ENCODE measurements at regions not wholly inside any gene's neighbourhood (a gene's known extent, or its start where the extent isn't known, plus 50 kb on each side); places are given as distances from the start of the nearest gene placed in this dataset.
A peak's percentile ranks its signal among the peaks of the same experiment; 100 is the strongest.

GRCh38 chr22:46069521-46070214 lies 80.7 kb upstream of the PPARA start:
- Histone ChIP-seq H3K9me3 (ENCODE audit: low read length) (no peaks in the 10 kb centered on the region), H2AFZ (ENCODE audit: low read length) (no peak overlapping the region), H3K27ac (ENCODE audit: low read depth, low read length, poor library complexity, severe bottlenecking) (peak overlapping the region; percentile 88), H3K79me2 (ENCODE audit: insufficient read depth, low read length) (peaks cover 44% of the 10 kb centered on the region), H3K4me1 (ENCODE audit: insufficient read depth, low read length, severe bottlenecking) (peaks cover 72% of the 10 kb centered on the region), H3K4me2 (ENCODE audit: low read length) (peak overlapping the region; percentile 80), H4K20me1 (ENCODE audit: insufficient read depth, low read length) (no peaks in the 10 kb centered on the region), H3K27me3 (ENCODE audit: insufficient read depth, low read length) (no peaks in the 10 kb centered on the region), H3K4me3 (ENCODE audit: low read depth, low read length, poor library complexity, severe bottlenecking) (peak overlapping the region; percentile 70), H3F3A (ENCODE audit: insufficient read depth, low read length) (no peaks in the 10 kb centered on the region), H3K9ac (ENCODE audit: low read length) (peak overlapping the region; percentile 72), H3K36me3 (ENCODE audit: insufficient read depth, low read length) (no peaks in the 10 kb centered on the region; the same call in 1 of the 2 replicates), H3K9me2 (ENCODE audit: low read depth, low read length) (no peaks in the 10 kb centered on the region)
- TF ChIP-seq CTCF (IDR thresholded peaks at IDR 0.05; ENCODE audit: low read length) (no peak), EZH2 (IDR thresholded peaks at IDR 0.05; ENCODE audit: borderline replicate concordance, low read length) (no peak)

- peak overlapping the region; percentile 80 for H3K4me2 ChIP-seq (ENCODE audit: low read length)
- H3K4me1 ChIP-seq (ENCODE audit: insufficient read depth, low read length, severe bottlenecking), result peaks cover 72% of the 10 kb centered on the region
- H3K27me3 ChIP-seq (ENCODE audit: insufficient read depth, low read length), result no peaks in the 10 kb centered on the region
- H3F3A ChIP-seq (ENCODE audit: insufficient read depth, low read length), result no peaks in the 10 kb centered on the region
- no peaks in the 10 kb centered on the region for H4K20me1 ChIP-seq (ENCODE audit: insufficient read depth, low read length)
- no peak for TF ChIP-seq EZH2 (IDR thresholded peaks at IDR 0.05; ENCODE audit: borderline replicate concordance, low read length)
- TF ChIP-seq CTCF (IDR thresholded peaks at IDR 0.05; ENCODE audit: low read length), result no peak
- peak overlapping the region; percentile 72 for H3K9ac ChIP-seq (ENCODE audit: low read length)
- peak overlapping the region; percentile 88 for H3K27ac ChIP-seq (ENCODE audit: low read depth, low read length, poor library complexity, severe bottlenecking)
- no peaks in the 10 kb centered on the region for H3K9me3 ChIP-seq (ENCODE audit: low read length)
- peak overlapping the region; percentile 70 for H3K4me3 ChIP-seq (ENCODE audit: low read depth, low read length, poor library complexity, severe bottlenecking)
- no peaks in the 10 kb centered on the region for H3K9me2 ChIP-seq (ENCODE audit: low read depth, low read length)
- no peaks in the 10 kb centered on the region; the same call in 1 of the 2 replicates for H3K36me3 ChIP-seq (ENCODE audit: insufficient read depth, low read length)
- peaks cover 44% of the 10 kb centered on the region for H3K79me2 ChIP-seq (ENCODE audit: insufficient read depth, low read length)
- no peak overlapping the region for H2AFZ ChIP-seq (ENCODE audit: low read length)
Measured at GRCh38 chr22:46070215-46070802, 80.0 kb upstream of the PPARA start.

- H3K4me3 ChIP-seq (ENCODE audit: low read depth, low read length, poor library complexity, severe bottlenecking), result peak overlapping the region; percentile 70
- no peaks in the 10 kb centered on the region for H3K9me2 ChIP-seq (ENCODE audit: low read depth, low read length)
- H3K27ac ChIP-seq (ENCODE audit: low read depth, low read length, poor library complexity, severe bottlenecking), result peak overlapping the region; percentile 88
- peak overlapping the region; percentile 80 for H3K4me2 ChIP-seq (ENCODE audit: low read length)
- H3K79me2 ChIP-seq (ENCODE audit: insufficient read depth, low read length), result peaks cover 38% of the 10 kb centered on the region
- no peaks in the 10 kb centered on the region for H3K9me3 ChIP-seq (ENCODE audit: low read length)
- peak overlapping the region; percentile 72 for H3K9ac ChIP-seq (ENCODE audit: low read length)
- TF ChIP-seq CTCF (IDR thresholded peaks at IDR 0.05; ENCODE audit: low read length) (no peak), EZH2 (IDR thresholded peaks at IDR 0.05; ENCODE audit: borderline replicate concordance, low read length) (no peak)
- no peak overlapping the region for H2AFZ ChIP-seq (ENCODE audit: low read length)
- H3K4me1 ChIP-seq (ENCODE audit: insufficient read depth, low read length, severe bottlenecking), result peaks cover 66% of the 10 kb centered on the region
- no peaks in the 10 kb centered on the region; the same call in 1 of the 2 replicates for H3K36me3 ChIP-seq (ENCODE audit: insufficient read depth, low read length)
- H3K27me3 ChIP-seq (ENCODE audit: insufficient read depth, low read length), result no peaks in the 10 kb centered on the region
- no peaks in the 10 kb centered on the region for H3F3A ChIP-seq (ENCODE audit: insufficient read depth, low read length)
- H4K20me1 ChIP-seq (ENCODE audit: insufficient read depth, low read length), result no peaks in the 10 kb centered on the region
Measured at GRCh38 chr22:46070803-46071450, 79.4 kb upstream of the PPARA start.

All from OCI-LY1 (cell line).